Stimulated activated CD8-positive, alpha-beta memory T cell treated with anti-CD3 and anti-CD28 coated beads, Interleukin-7, amount 100 ng/mL, for 48 hours (primary cell): ENCODE measurements at regions not wholly inside any gene's neighbourhood (a gene's known extent, or its start where the extent isn't known, plus 50 kb on each side); places are given as distances from the start of the nearest gene placed in this dataset.
"Not testable (repeated sequence)": the region's sequence is repeated elsewhere in the genome, so short reads cannot be mapped to it uniquely, and the experiment has no call there.

Experiments used
- DNase-seq, 2 donors: peaks; one replicate each; pipeline ENCODE4 v3.0.0-alpha.2; 2020; ENCODE audit warnings: low read depth in 1 of 2; ENCODE audit errors: extremely low read depth in 1 of 2

- DNase-seq: no peak
Measured at GRCh38 chr16:17031484-17032268, 439.1 kb downstream of the XYLT1 start.

- DNase-seq: no peak
Measured at GRCh38 chr16:17032332-17032731, 438.4 kb downstream of the XYLT1 start.

GRCh38 chr16:17034477-17035252, 436.1 kb downstream of the XYLT1 start:
- DNase-seq: no peak

DNA sequence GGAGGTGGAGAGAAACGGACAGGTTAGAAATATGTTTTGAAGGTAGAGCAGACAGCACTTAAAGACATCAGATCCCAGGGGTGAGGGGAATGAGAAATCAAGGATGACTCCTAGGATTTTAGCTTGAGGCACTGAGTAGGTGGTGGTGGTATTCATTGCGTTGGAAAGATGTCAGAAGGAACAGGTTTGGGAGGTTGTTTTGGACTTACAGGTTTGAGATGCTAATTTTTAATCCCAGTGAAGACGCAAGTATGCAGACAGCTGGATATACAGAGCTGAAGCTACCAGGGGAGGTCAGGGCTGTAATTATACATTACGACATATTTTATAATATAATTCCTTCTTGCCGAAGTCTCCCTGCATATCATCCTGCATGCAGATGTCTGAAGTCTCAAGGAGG, 433.3 kb downstream of the XYLT1 start:
- no peak for DNase-seq

DNA sequence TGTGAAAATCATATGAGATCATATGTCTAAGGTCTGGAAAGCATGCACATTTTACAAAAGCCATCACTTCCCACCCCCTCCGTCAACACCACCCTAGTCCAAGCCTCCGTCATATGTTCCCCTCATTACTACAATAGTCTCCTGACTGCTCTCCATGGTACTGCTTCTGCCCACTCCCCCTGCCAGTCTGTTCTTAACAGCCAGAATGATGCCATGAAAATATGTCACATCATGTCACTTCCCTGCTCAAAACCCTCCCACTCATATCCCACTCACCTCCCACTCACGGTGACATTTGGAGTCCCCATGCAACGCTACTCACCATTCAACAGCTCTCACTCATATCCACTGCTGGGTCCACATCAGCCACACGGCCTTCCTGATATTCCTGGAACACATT, 432.3 kb downstream of the XYLT1 start:
- DNase-seq: no peak

- not testable (repeated sequence) for DNase-seq
Measured at GRCh38 chr16:17049109-17049508, 421.7 kb downstream of the XYLT1 start.

- no peak for DNase-seq
Measured at GRCh38 chr16:17050468-17050867, 420.3 kb downstream of the XYLT1 start.
